HepG2 (cell line): ENCODE measurements at regions not wholly inside any gene's neighbourhood (a gene's known extent, or its start where the extent isn't known, plus 50 kb on each side); places are given as distances from the start of the nearest gene placed in this dataset.

Experiments used
- ATAC-seq: fragments of 200-7000 bp; cut with Tn5 transposase; 3 replicates; pipeline ENCODE4 v1.9.1; 2020; ENCODE audit warnings: mild to moderate bottlenecking, moderate library complexity
- BruUV-seq: library from RNA; stranded (reverse); fragments of 400-500 nt; replicated peaks from 2 replicates; lab custom pipeline; 2021; lab: Mats Ljungman, UMichigan
- CTCF ChIA-PET: fragments of 300-600 bp; formaldehyde crosslinking; extraction: SDS; loops from one replicate; lab custom pipeline; 2021; ENCODE audit warnings: low total read pairs, inconsistent platforms, low intra/inter-chr PET ratio; lab: Yijun Ruan, JAX
- POLR2A ChIA-PET: fragments of 350-600 bp; sonication (Branson Sonifier 250); formaldehyde crosslinking; loops from one replicate; lab custom pipeline; 2020; ENCODE audit warnings: antibody characterized with exemption, inconsistent platforms; lab: Yijun Ruan, JAX
- DNase-seq: peaks from one replicate; pipeline ENCODE4 v3.0.0-alpha.2; 2015; ENCODE audit warnings: low spot score
- FAIRE-seq: peaks from 3 replicates; lab custom pipeline; 2011; peaks lifted over from hg19 to GRCh38; lab: Jason Lieb, UNC
- H2AFZ ChIP-seq: one replicate; pipeline ENCODE4 v1.6.1; 2011; ENCODE audit warnings: low read length, inconsistent platforms
- H3K27ac ChIP-seq: fragments of 300-600 bp; 3 replicates; pipeline ENCODE4 v1.8.0; 2011; ENCODE audit warnings: mixed run types, mild to moderate bottlenecking, mixed read lengths, low read length, inconsistent platforms; ENCODE audit not compliant: insufficient read depth; ENCODE audit errors: extremely low read length
- H3K27me3 ChIP-seq, 2 experiments: fragments of 200-600 bp in 1 of 2; 2 replicates in 1 of 2; 3 replicates in 1 of 2; pipeline versions ENCODE4 v1.6.0 to v1.8.0; 2011; ENCODE audit warnings: low read length in 2 of 2, mild to moderate bottlenecking in 2 of 2, moderate library complexity in 2 of 2, inconsistent platforms in 1 of 2; ENCODE audit not compliant: insufficient read depth in 2 of 2, control insufficient read depth in 1 of 2
- H3K36me3 ChIP-seq, 2 experiments: fragments of 200-600 bp in 1 of 2; replicated peaks in 1 of 2; 2 replicates in 1 of 2; 3 replicates in 1 of 2; pipeline versions ENCODE4 v1.5.1 to v1.8.0; 2011; ENCODE audit warnings: low read length in 2 of 2, inconsistent platforms in 1 of 2; ENCODE audit not compliant: insufficient read depth in 2 of 2, control insufficient read depth in 1 of 2
- H3K4me1 ChIP-seq: 2 replicates; pipeline ENCODE4 v1.5.1; 2012; ENCODE audit warnings: low read length, inconsistent platforms; ENCODE audit not compliant: insufficient read depth
- H3K4me2 ChIP-seq: 2 replicates; pipeline ENCODE4 v1.6.0; 2011; ENCODE audit warnings: low read depth, low read length, inconsistent platforms
- H3K4me3 ChIP-seq, 3 experiments: fragments of 200-600 bp in 1 of 3; sonication (generic), shearing (Covaris generic) in 1 of 3; replicated peaks in 1 of 3; 2 replicates each; pipeline ENCODE4 v1.5.1; 2011 to 2016; ENCODE audit warnings: low read length in 3 of 3, inconsistent platforms in 2 of 3, low read depth in 2 of 3, mild to moderate bottlenecking in 2 of 3, control low read depth in 1 of 3, mixed read lengths in 1 of 3; ENCODE audit not compliant: insufficient read depth in 1 of 3
- H3K79me2 ChIP-seq: one replicate; pipeline ENCODE4 v1.6.1; 2011; ENCODE audit warnings: low read length, inconsistent platforms; ENCODE audit not compliant: insufficient read depth
- H3K9ac ChIP-seq: 2 replicates; pipeline ENCODE4 v1.6.0; 2011; ENCODE audit warnings: mild to moderate bottlenecking, low read depth, low read length, inconsistent platforms; ENCODE audit not compliant: insufficient read depth
- H3K9me3 ChIP-seq: 2 replicates; pipeline ENCODE4 v1.5.1; 2012; ENCODE audit warnings: mild to moderate bottlenecking, low read length
- H4K20me1 ChIP-seq: 2 replicates; pipeline ENCODE4 v1.6.0; 2011; ENCODE audit warnings: inconsistent platforms, mild to moderate bottlenecking, low read length, moderate library complexity; ENCODE audit not compliant: insufficient read depth
- ARID2 ChIP-seq: sonication (generic); formaldehyde crosslinking; IDR thresholded peaks from 2 replicates; pipeline ENCODE4 v1.8.1; 2022; ENCODE audit warnings: mild to moderate bottlenecking, missing genetic modification reagents, borderline replicate concordance
- ARNT ChIP-seq: fragments of 450-650 bp; IDR thresholded peaks from 2 replicates; pipeline ENCODE4 v1.6.1; 2017
- BCL6 ChIP-seq: IDR thresholded peaks from 2 replicates; pipeline ENCODE4 v1.6.1; 2016; ENCODE audit warnings: missing genetic modification reagents, missing compliant biosample characterization
- CREB1 ChIP-seq, 2 experiments: fragments of 450-650 bp in 1 of 2; IDR thresholded peaks; 2 replicates each; pipeline ENCODE4 v1.6.1; 2016 to 2017; ENCODE audit warnings: control low read depth in 1 of 2, mild to moderate bottlenecking in 1 of 2, missing compliant biosample characterization in 1 of 2, missing genetic modification characterization in 1 of 2
- DBP ChIP-seq: sonication (generic); formaldehyde crosslinking; IDR thresholded peaks from 2 replicates; pipeline ENCODE4 v1.4.0; 2020; ENCODE audit warnings: missing genetic modification reagents; ENCODE audit errors: not compliant biosample characterization
- ESRRA ChIP-seq: sonication (generic); formaldehyde crosslinking; IDR thresholded peaks from 2 replicates; pipeline ENCODE4 v1.5.1; 2020; ENCODE audit warnings: mild to moderate bottlenecking, low read depth, missing genetic modification reagents
- HNF4A ChIP-seq: sonication (generic); formaldehyde crosslinking; IDR thresholded peaks from 2 replicates; pipeline ENCODE4 v1.4.0; 2020; ENCODE audit warnings: missing genetic modification reagents
- IKZF5 ChIP-seq: IDR thresholded peaks from 2 replicates; pipeline ENCODE4 v1.6.1; 2018; ENCODE audit warnings: missing genetic modification reagents, mild to moderate bottlenecking, missing compliant biosample characterization
- KDM5B ChIP-seq: sonication (generic); formaldehyde crosslinking; IDR thresholded peaks from 2 replicates; pipeline ENCODE4 v1.4.0; 2020; ENCODE audit warnings: missing genetic modification reagents, mild to moderate bottlenecking, borderline replicate concordance
- NFYC ChIP-seq: IDR thresholded peaks from 2 replicates; pipeline ENCODE4 v1.6.1; 2016; ENCODE audit warnings: missing genetic modification reagents, missing compliant biosample characterization
- PPARG ChIP-seq: conservative IDR thresholded peaks from 2 replicates; pipeline ENCODE4 v1.6.1; 2016; ENCODE audit warnings: missing biosample characterization, missing genetic modification reagents
- RCOR2 ChIP-seq: IDR thresholded peaks from 2 replicates; pipeline ENCODE4 v1.6.1; 2016; ENCODE audit warnings: missing biosample characterization, missing genetic modification reagents
- SOX5 ChIP-seq: IDR thresholded peaks from 2 replicates; pipeline ENCODE4 v1.6.1; 2016; ENCODE audit warnings: borderline replicate concordance
- ZFP62 ChIP-seq: sonication (generic); formaldehyde crosslinking; IDR thresholded peaks from 2 replicates; pipeline ENCODE4 v1.4.0; 2020; ENCODE audit warnings: missing genetic modification reagents
- ZNF430 ChIP-seq: sonication (generic); formaldehyde crosslinking; IDR thresholded peaks from 2 replicates; pipeline ENCODE4 v1.9.0; 2021; ENCODE audit warnings: mild to moderate bottlenecking, missing genetic modification reagents
- ZNF549 ChIP-seq: sonication (generic); formaldehyde crosslinking; IDR thresholded peaks from 2 replicates; pipeline ENCODE4 v1.5.0; 2020; ENCODE audit warnings: missing genetic modification reagents
- WGBS: methylation state at CpG from one replicate; pipeline ENCODE4 v1.1.6; 2017; ENCODE audit warnings: low lambda C conversion rate; 5-methylcytosine and 5-hydroxymethylcytosine counted together
- in situ Hi-C: cut with HindIII; loops from 2 replicates; pipeline ENCODE4 v1.10.0; 2017; ENCODE audit warnings: low pct_unique_long_range_greater_than_20kb; ENCODE audit not compliant: extremely low pct_ligation_motif_present
- intact Hi-C: fragments of 100-400 bp; cut with micrococcal nuclease; formaldehyde crosslinking; loops from one replicate; pipeline ENCODE4 v1.10.0; 2022; ENCODE audit not compliant: unreplicated experiment

- FAIRE-seq (no peak), ATAC-seq (no peak), DNase-seq (no peak)
- ChIA-PET POLR2A (no interaction called here), CTCF (no interaction called here)
- Histone ChIP-seq H3K4me3 (no peak overlapping the region), H3K36me3 (no peaks in the 10 kb centered on the region), H2AFZ (no peak overlapping the region), H4K20me1 (no peaks in the 10 kb centered on the region), H3K9ac (no peak overlapping the region), H3K27me3 (no peaks in the 10 kb centered on the region), H3K9me3 (no peaks in the 10 kb centered on the region), H3K79me2 (no peaks in the 10 kb centered on the region), H3K4me2 (no peak overlapping the region), H3K4me1 (peaks cover 37% of the 10 kb centered on the region), H3K27ac (no peak overlapping the region)
- in situ Hi-C loops (no loop called here), intact Hi-C loops (no loop called here)
- 15% methylated on average over 3 of the region's 3 CpGs for WGBS
- no TSS peak for BruUV-seq
- TF ChIP-seq ZFP62 (no peak), HNF4A (CRISPR knock-in tag) (0 out of 2 replicates have a peak, but pooled peaks have one; percentile 19), BCL6 (CRISPR knock-in tag) (0 out of 2 replicates have a peak, but pooled peaks have one; percentile 8), ESRRA (CRISPR knock-in tag) (no peak)
Measured at GRCh38 chr5:96275051-96275450, 158.0 kb downstream of the PCSK1 start.

- Histone ChIP-seq H3K9ac (no peak overlapping the region), H3K4me2 (no peak overlapping the region), H3K4me3 (no peak overlapping the region), H3K4me1 (no peaks in the 10 kb centered on the region), H3K27ac (no peak overlapping the region), H2AFZ (no peak overlapping the region), H4K20me1 (no peaks in the 10 kb centered on the region), H3K9me3 (peaks cover 17% of the 10 kb centered on the region), H3K36me3 (no peaks in the 10 kb centered on the region), H3K27me3 (no peaks in the 10 kb centered on the region), H3K79me2 (no peaks in the 10 kb centered on the region)
- CTCF ChIA-PET, result no interaction called here
- intact Hi-C loops, result no loop called here
- in situ Hi-C loops, result no loop called here
- FAIRE-seq, result no peak
- no TSS peak for BruUV-seq
- ATAC-seq, result no peak
- POLR2A ChIA-PET, result no interaction called here
- WGBS, result 93% methylated on average over 1 of the region's 1 CpG
- DNase-seq, result no peak
- TF ChIP-seq RCOR2 (CRISPR knock-in tag) (no peak), SOX5 (CRISPR knock-in tag) (no peak), ZNF430 (no peak), PPARG (CRISPR knock-in tag) (no peak), ZNF549 (CRISPR knock-in tag) (no peak), ARNT (no peak), CREB1 (IDR thresholded peaks at IDR 0.05) (no peak), CREB1 (CRISPR knock-in tag; IDR thresholded peaks at IDR 0.05) (no peak), KDM5B (CRISPR knock-in tag) (no peak), DBP (CRISPR knock-in tag) (no peak), ARID2 (CRISPR knock-in tag) (no peak), NFYC (CRISPR knock-in tag) (no peak), IKZF5 (CRISPR knock-in tag) (no peak)
Measured at GRCh38 chr5:96265487-96265886, 167.6 kb downstream of the PCSK1 start.
